HG03520 (cell line): ENCODE measurements at regions not wholly inside any gene's neighbourhood (a gene's known extent, or its start where the extent isn't known, plus 50 kb on each side); places are given as distances from the start of the nearest gene placed in this dataset.

ENCODE experiments used
- ATAC-seq: cut with Tn5 transposase; IDR thresholded peaks from one replicate; pipeline ENCODE4 v1.9.1; 2021; ENCODE audit warnings: mild to moderate bottlenecking, moderate library complexity; ENCODE audit not compliant: unreplicated experiment

- ATAC-seq, result no peak
These were observed 662.2 kb upstream of the LRFN5 start for GRCh38 chr14:40944521-40944920.

GRCh38 chr14:40936861-40937260 is 669.8 kb upstream of the LRFN5 start:
- no peak for ATAC-seq

- ATAC-seq, result no peak
These were observed 686.3 kb upstream of the LRFN5 start for GRCh38 chr14:40920380-40920779.

GRCh38 chr14:40911141-40911540 is 695.5 kb upstream of the LRFN5 start:
- ATAC-seq, result no peak

- no peak for ATAC-seq
These were observed 696.8 kb upstream of the LRFN5 start for GRCh38 chr14:40909906-40910305.

GRCh38 chr14:40903709-40904108 is 703.0 kb upstream of the LRFN5 start:
- no peak for ATAC-seq

- ATAC-seq, result no peak
These were observed 707.2 kb upstream of the LRFN5 start for GRCh38 chr14:40899435-40899834.

- no peak for ATAC-seq
These were observed 711.8 kb upstream of the LRFN5 start for GRCh38 chr14:40894846-40895245.

- no peak for ATAC-seq
These were observed 717.5 kb upstream of the LRFN5 start for GRCh38 chr14:40889126-40889525.

GRCh38 chr14:40887912-40888311 is 718.8 kb upstream of the LRFN5 start:
- ATAC-seq, result no peak

GRCh38 chr14:40870252-40870651 is 736.4 kb upstream of the LRFN5 start:
- no peak for ATAC-seq

GRCh38 chr14:40859055-40859454 is 747.6 kb upstream of the LRFN5 start:
- ATAC-seq, result no peak

GRCh38 chr14:40855343-40855742 is 751.3 kb upstream of the LRFN5 start:
- no peak for ATAC-seq

- no peak for ATAC-seq
These were observed 756.5 kb upstream of the LRFN5 start for GRCh38 chr14:40850191-40850590.

- no peak for ATAC-seq
These were observed 759.2 kb upstream of the LRFN5 start for GRCh38 chr14:40847480-40847879.

- no peak for ATAC-seq
These were observed 763.9 kb upstream of the LRFN5 start for GRCh38 chr14:40842816-40843215.

- no peak for ATAC-seq
These were observed 764.8 kb upstream of the LRFN5 start for GRCh38 chr14:40841886-40842285.

- no peak for ATAC-seq
These were observed 768.1 kb upstream of the LRFN5 start for GRCh38 chr14:40838601-40839000.

- ATAC-seq, result no peak
These were observed 800.2 kb upstream of the LRFN5 start for GRCh38 chr14:40806471-40806870.

GRCh38 chr14:40796168-40796567 is 810.5 kb upstream of the LRFN5 start:
- no peak for ATAC-seq

- no peak for ATAC-seq
These were observed 821.8 kb upstream of the LRFN5 start for GRCh38 chr14:40784860-40785259.

GRCh38 chr14:40762685-40763084 is 844.0 kb upstream of the LRFN5 start:
- ATAC-seq, result no peak

- ATAC-seq, result no peak
These were observed 844.5 kb upstream of the LRFN5 start for GRCh38 chr14:40762177-40762576.

GRCh38 chr14:40760704-40761103 is 846.0 kb upstream of the LRFN5 start:
- no peak for ATAC-seq
